Type B pancreatic cell (in vitro differentiated cells): ENCODE measurements at regions not wholly inside any gene's neighbourhood (a gene's known extent, or its start where the extent isn't known, plus 50 kb on each side); places are given as distances from the start of the nearest gene placed in this dataset.

Experiments
- DNase-seq: peaks from one replicate; pipeline ENCODE4 v3.0.0; 2021; ENCODE audit warnings: mixed read lengths; ENCODE audit not compliant: unreplicated experiment; ENCODE audit errors: extremely low spot score
- H3K27ac Mint-ChIP-seq: 2 replicates; pipeline ENCODE4 v1.8.0; 2021; ENCODE audit warnings: mild to moderate bottlenecking, mixed read lengths
- H3K27me3 Mint-ChIP-seq: 2 replicates; pipeline ENCODE4 v1.8.0; 2021; ENCODE audit warnings: mixed read lengths
- H3K36me3 Mint-ChIP-seq: 2 replicates; pipeline ENCODE4 v1.8.0; 2021; ENCODE audit warnings: mixed read lengths
- H3K4me1 Mint-ChIP-seq: one replicate; pipeline ENCODE4 v1.8.0; 2021; ENCODE audit warnings: mixed read lengths; ENCODE audit not compliant: unreplicated experiment
- H3K4me3 Mint-ChIP-seq: 2 replicates; pipeline ENCODE4 v1.8.0; 2021; ENCODE audit warnings: mild to moderate bottlenecking, mixed read lengths
- H3K9me3 Mint-ChIP-seq: 2 replicates; pipeline ENCODE4 v1.8.0; 2021; ENCODE audit warnings: mixed read lengths
- TF ChIP-seq, protein P1 (sequence below): fragments of 200-600 bp; sonication (generic); conservative IDR thresholded peaks from 2 replicates; pipeline ENCODE4 v1.5.0; 2021; ENCODE audit warnings: antibody characterized with exemption, mild to moderate bottlenecking

DNA sequence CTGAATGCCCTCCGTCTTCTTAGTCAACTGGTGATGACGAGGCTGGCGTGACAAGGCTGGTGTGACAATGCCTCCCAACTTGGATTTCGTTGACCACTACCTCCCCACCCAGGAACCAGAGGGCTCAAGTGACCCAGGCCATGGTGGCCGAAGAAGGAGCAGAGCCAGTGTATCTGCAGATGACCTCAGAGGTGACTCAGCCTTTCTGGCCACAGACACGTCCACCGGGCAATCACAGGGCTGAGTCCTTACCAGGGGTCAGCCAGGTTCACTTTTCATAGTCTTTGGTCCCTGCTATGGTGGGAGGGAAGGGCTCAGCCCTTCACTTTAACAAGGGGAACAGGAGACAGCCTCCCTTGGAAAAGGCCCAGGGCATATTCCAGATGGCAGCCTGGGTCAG lies 116.3 kb downstream of the MAF start:
- H3K36me3 Mint-ChIP-seq = no peaks in the 10 kb centered on the region
- no peak overlapping the region for H3K27ac Mint-ChIP-seq
- DNase-seq = no peak
- no peaks in the 10 kb centered on the region for H3K4me1 Mint-ChIP-seq
- H3K27me3 Mint-ChIP-seq = peaks cover 28% of the 10 kb centered on the region
- H3K4me3 Mint-ChIP-seq = no peak overlapping the region
- no peaks in the 10 kb centered on the region for H3K9me3 Mint-ChIP-seq
- TF ChIP-seq, protein P1, sequence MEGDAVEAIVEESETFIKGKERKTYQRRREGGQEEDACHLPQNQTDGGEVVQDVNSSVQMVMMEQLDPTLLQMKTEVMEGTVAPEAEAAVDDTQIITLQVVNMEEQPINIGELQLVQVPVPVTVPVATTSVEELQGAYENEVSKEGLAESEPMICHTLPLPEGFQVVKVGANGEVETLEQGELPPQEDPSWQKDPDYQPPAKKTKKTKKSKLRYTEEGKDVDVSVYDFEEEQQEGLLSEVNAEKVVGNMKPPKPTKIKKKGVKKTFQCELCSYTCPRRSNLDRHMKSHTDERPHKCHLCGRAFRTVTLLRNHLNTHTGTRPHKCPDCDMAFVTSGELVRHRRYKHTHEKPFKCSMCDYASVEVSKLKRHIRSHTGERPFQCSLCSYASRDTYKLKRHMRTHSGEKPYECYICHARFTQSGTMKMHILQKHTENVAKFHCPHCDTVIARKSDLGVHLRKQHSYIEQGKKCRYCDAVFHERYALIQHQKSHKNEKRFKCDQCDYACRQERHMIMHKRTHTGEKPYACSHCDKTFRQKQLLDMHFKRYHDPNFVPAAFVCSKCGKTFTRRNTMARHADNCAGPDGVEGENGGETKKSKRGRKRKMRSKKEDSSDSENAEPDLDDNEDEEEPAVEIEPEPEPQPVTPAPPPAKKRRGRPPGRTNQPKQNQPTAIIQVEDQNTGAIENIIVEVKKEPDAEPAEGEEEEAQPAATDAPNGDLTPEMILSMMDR = no peak

DNA sequence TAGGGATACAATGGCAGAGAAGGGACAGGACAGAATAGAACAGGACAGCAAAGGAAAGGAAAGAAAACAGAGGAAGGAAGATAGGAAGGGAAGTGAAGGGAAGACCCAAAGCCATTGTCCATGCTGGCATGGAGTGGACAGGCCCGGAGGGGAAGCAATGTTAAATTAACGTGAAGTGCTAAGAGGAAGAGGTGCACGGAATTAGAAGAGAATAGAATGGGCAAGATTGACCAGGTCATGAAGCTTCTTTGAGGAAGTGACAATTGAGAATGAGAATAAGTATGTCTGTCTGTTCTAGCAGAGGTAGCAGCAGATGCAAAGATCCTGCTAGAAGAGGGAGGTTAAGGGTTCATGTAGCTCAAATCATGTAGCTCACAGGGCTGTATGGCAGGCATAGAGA lies 117.2 kb downstream of the MAF start:
- Mint-ChIP-seq H3K4me3 (no peak overlapping the region), H3K27ac (no peak overlapping the region), H3K27me3 (peaks cover 24% of the 10 kb centered on the region), H3K9me3 (no peaks in the 10 kb centered on the region), H3K4me1 (no peaks in the 10 kb centered on the region), H3K36me3 (no peaks in the 10 kb centered on the region)
- TF ChIP-seq, protein P1 = no peak
- DNase-seq = no peak

DNA sequence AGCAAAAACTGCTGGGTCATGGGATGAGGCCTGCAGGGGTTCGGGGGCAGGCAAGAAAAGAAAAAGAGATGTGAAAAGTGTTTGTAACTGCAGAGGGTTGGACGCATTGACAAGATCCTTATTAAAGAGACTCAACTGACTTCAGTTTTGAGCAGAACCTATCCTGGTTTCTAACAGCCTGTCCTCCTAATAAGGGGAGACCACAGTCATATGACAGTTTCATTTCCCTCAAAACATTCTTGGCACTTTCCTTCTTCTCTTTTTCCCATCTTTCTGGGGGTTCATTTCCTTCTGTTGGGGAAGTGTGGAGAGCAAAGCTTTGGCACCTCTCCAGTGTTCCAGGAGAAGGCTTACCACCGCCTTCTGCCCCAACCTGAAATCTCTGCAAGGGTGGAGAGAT lies 118.5 kb downstream of the MAF start:
- TF ChIP-seq, protein P1 = no peak
- DNase-seq = no peak
- Mint-ChIP-seq H3K9me3 (no peaks in the 10 kb centered on the region), H3K27ac (no peak overlapping the region), H3K36me3 (no peaks in the 10 kb centered on the region), H3K27me3 (peaks cover 24% of the 10 kb centered on the region), H3K4me3 (no peak overlapping the region), H3K4me1 (no peaks in the 10 kb centered on the region)

DNA sequence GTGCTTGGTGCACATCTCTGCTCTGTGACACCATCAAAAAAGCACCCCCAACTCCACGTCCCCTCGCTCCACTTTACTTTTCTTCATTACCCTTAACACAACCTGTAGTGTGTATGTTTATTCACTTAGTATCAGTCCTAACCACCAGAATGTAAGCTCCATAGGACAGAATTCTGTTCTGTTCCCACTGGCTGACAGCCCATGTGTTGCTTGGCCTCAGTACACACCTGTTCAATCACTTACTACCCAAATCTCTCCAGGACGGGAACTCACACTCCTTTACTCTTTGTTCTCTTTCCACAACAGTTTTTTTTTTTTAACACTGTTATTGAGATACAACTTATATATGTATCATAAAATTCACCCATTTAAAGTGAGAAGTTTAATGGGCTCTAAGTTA lies 119.6 kb downstream of the MAF start:
- Mint-ChIP-seq H3K9me3 (no peaks in the 10 kb centered on the region), H3K36me3 (no peaks in the 10 kb centered on the region), H3K27me3 (peaks cover 26% of the 10 kb centered on the region), H3K4me3 (no peak overlapping the region), H3K27ac (no peak overlapping the region), H3K4me1 (no peaks in the 10 kb centered on the region)
- TF ChIP-seq, protein P1 = no peak
- no peak for DNase-seq

DNA sequence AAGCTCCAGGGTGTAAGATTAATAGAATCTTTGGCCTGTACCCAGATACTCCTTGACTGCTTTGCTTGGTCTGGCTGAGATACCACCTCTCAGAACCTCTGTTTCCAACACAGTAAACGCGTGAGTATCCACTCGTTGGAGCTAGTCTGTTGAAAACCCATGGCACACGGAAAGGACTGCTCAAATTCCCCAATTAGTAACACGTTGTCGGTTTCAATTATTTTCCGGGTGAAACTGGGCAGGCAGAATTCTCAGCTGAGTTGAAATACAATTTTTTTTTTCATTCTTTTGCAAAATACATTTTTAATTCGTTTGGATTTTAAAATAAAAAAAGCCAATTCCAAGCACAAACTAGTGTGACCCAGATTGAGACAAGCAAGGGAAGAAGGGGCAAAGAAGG lies 120.5 kb downstream of the MAF start:
- Mint-ChIP-seq H3K9me3 (no peaks in the 10 kb centered on the region), H3K36me3 (no peaks in the 10 kb centered on the region), H3K4me3 (no peak overlapping the region), H3K27me3 (peaks cover 23% of the 10 kb centered on the region), H3K4me1 (no peaks in the 10 kb centered on the region), H3K27ac (no peak overlapping the region)
- TF ChIP-seq, protein P1 = no peak
- no peak for DNase-seq

DNA sequence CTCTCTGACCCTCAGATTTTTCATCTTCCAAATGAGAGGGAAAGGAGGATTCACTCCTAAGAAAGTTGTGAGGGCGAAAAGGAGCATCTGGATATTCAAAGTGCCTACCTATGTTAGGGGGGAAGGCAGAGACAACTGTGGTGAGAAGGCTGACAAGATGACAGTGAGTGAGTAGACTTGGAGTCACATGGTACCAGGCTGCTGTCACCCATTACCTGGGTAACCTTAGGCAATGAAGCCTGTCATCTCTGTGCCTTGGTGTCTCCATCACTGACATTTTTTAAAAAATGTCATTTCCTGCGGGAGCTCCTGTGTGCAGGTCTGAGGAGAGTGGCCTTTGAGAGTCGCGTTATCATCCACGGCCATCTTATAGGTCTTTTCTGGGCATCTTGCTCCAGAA lies 124.0 kb downstream of the MAF start:
- DNase-seq = no peak
- Mint-ChIP-seq H3K36me3 (no peaks in the 10 kb centered on the region), H3K27me3 (peaks cover 21% of the 10 kb centered on the region), H3K27ac (no peak overlapping the region), H3K9me3 (no peaks in the 10 kb centered on the region), H3K4me3 (no peak overlapping the region), H3K4me1 (no peaks in the 10 kb centered on the region)
- TF ChIP-seq, protein P1 = no peak
